ENCODE measurements at regions not wholly inside any gene's neighbourhood (a gene's known extent, or its start where the extent isn't known, plus 50 kb on each side); places are given as distances from the start of the nearest gene placed in this dataset.

GRCh38 chr16:79897104-79897452 is 296.5 kb upstream of the MAF start:
- TF ChIP-seq, protein P1, sequence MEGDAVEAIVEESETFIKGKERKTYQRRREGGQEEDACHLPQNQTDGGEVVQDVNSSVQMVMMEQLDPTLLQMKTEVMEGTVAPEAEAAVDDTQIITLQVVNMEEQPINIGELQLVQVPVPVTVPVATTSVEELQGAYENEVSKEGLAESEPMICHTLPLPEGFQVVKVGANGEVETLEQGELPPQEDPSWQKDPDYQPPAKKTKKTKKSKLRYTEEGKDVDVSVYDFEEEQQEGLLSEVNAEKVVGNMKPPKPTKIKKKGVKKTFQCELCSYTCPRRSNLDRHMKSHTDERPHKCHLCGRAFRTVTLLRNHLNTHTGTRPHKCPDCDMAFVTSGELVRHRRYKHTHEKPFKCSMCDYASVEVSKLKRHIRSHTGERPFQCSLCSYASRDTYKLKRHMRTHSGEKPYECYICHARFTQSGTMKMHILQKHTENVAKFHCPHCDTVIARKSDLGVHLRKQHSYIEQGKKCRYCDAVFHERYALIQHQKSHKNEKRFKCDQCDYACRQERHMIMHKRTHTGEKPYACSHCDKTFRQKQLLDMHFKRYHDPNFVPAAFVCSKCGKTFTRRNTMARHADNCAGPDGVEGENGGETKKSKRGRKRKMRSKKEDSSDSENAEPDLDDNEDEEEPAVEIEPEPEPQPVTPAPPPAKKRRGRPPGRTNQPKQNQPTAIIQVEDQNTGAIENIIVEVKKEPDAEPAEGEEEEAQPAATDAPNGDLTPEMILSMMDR (conservative IDR thresholded peaks at IDR 0.05) = no peak
- no peak for TF ChIP-seq ZFX (IDR thresholded peaks at IDR 0.05)

All from C4-2B (cell line).